HL-60 (cell line): ENCODE measurements at regions not wholly inside any gene's neighbourhood (a gene's known extent, or its start where the extent isn't known, plus 50 kb on each side); places are given as distances from the start of the nearest gene placed in this dataset.

Source experiments
- DNase-seq, 2 experiments: peaks; one replicate each; pipeline ENCODE4 v3.0.0-alpha.2; 2010 to 2020; ENCODE audit warnings: low read depth in 1 of 2, low spot score in 1 of 2
- H3K27ac ChIP-seq: fragments of 250-450 bp; sonication (Bioruptor Pico); replicated peaks from 2 replicates; pipeline ENCODE4 v1.5.1; 2020; ENCODE audit warnings: mild to moderate bottlenecking, moderate library complexity
- H3K27me3 ChIP-seq: fragments of 250-450 bp; sonication (Bioruptor Pico); 2 replicates; pipeline ENCODE4 v1.5.1; 2021; ENCODE audit warnings: mild to moderate bottlenecking, moderate library complexity; ENCODE audit not compliant: insufficient read depth, poor library complexity, severe bottlenecking
- H3K4me3 ChIP-seq: replicated peaks from 2 replicates; pipeline ENCODE4 v1.5.1; 2011; ENCODE audit warnings: mild to moderate bottlenecking, control low read depth, low read length; ENCODE audit not compliant: insufficient read depth
- CTCF ChIP-seq: IDR thresholded peaks from one replicate; pipeline ENCODE4 v1.5.1; 2011; ENCODE audit warnings: low read length, control low read depth, inconsistent platforms; ENCODE audit not compliant: insufficient read depth
- GABPA ChIP-seq: IDR thresholded peaks from 2 replicates; pipeline ENCODE4 v1.6.1; 2012; ENCODE audit warnings: low read depth
- POLR2AphosphoS5 ChIP-seq: IDR thresholded peaks from 2 replicates; pipeline ENCODE4 v1.6.1; 2012; ENCODE audit warnings: low read depth
- REST ChIP-seq: IDR thresholded peaks from 2 replicates; pipeline ENCODE4 v1.6.1; 2012; ENCODE audit warnings: low read depth; ENCODE audit not compliant: insufficient replicate concordance
- SPI1 ChIP-seq: IDR thresholded peaks from 2 replicates; pipeline ENCODE4 v1.6.1; 2012; ENCODE audit warnings: low read depth, mild to moderate bottlenecking, borderline replicate concordance

DNA sequence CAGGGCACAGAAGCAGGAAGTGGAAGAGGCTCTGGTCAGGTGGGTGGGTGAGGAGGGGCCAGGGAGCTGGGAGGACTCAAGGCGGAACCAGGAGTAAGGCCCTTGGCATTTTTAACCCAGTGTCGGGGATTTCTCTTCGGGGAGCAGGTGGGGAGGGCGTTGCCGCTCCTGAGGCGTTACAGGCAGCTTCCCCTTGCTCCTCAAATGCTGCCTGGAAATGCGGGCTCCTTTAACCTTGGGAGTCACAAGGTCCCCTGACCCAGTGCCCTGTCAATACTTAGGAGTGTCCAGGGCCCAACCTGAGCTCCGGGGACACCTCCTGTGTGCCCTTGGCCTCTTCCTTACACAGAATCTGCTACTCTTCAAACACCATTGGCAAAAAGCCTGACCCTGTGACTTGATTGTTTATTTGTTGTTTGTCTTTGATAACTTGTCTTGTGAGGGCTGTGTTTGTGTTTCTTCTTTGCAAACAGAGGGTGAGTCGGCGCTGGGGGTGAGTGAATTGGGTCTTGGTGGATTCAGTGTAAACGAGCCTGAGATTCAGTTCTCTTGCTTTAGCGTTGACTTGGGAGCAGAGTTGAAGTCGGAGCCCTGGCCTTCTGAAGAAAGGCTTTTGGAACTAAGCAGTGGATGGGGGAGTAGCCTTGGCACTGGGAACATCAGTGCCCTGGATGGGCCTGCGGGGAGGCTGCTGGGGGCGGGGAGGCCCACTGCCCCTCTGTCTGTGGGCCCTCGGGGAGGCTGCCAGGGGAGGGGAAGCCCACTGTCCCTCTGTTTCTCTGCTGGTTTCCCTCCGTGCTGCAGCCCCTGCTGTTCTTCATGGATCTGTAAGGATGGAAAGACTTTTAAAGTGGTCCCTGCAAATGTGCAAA lies 300.7 kb upstream of the IRX4 start:
- Histone ChIP-seq H3K4me3 (no peak overlapping the region), H3K27ac (no peak overlapping the region), H3K27me3 (no peaks in the 10 kb centered on the region)
- TF ChIP-seq REST: no peak
- no peak for TF ChIP-seq SPI1
- no peak for TF ChIP-seq GABPA
- no peak for TF ChIP-seq POLR2AphosphoS5
- TF ChIP-seq CTCF: no peak
- no peak for DNase-seq

DNA sequence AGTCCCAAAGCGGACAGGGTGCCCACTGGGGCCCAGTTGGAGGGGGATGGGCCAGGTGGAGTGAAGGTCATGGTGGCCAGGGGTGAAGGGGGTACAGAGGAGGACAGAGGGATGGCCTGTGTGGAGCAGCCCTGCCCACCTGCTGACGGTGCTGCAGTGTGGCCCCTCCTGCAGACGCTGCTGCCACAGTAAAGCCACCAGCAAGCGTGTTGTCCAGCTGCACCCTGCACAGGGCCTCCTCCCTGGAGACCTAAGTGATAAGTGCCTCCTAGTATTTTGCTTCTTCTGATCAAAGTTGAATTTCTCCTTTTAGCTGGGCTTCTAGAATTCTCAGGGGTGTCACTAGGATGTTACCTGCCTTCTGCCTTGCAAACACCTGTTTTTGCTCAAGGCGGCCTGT lies 299.3 kb upstream of the IRX4 start:
- TF ChIP-seq REST (no peak), SPI1 (no peak), CTCF (no peak), GABPA (no peak), POLR2AphosphoS5 (no peak)

DNA sequence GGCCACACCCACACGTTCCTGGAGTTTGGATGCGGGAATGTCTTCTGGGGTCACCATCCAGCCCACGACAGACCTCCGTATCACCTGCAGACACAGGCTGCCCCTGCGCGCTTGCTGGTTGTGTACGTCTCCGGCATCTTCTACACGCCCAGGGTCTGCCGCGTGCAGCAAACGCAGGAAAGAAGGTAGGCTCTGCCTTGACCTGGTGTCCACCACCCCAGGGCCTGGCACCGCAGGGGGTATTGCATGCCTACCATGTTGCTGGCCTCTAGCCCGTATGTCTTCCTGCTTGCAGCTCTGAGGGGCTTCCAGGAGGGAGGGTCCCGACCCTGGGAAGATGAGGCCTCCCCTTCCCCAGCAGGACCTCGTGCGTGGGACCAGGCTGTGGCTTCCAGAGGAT lies 298.8 kb upstream of the IRX4 start:
- H3K27me3 ChIP-seq: no peaks in the 10 kb centered on the region

More for the DNA sequence above, 299.3 kb upstream of the IRX4 start:
- DNase-seq: no peak
- no peak overlapping the region for H3K4me3 ChIP-seq
- no peaks in the 10 kb centered on the region for H3K27me3 ChIP-seq
- no peak overlapping the region for H3K27ac ChIP-seq

More for the DNA sequence above, 298.8 kb upstream of the IRX4 start:
- TF ChIP-seq GABPA (no peak), REST (no peak), POLR2AphosphoS5 (no peak), CTCF (no peak), SPI1 (no peak)
- no peak overlapping the region for H3K4me3 ChIP-seq
- no peak for DNase-seq
- H3K27ac ChIP-seq: no peak overlapping the region
